HG02970 (cell line): ENCODE measurements at regions not wholly inside any gene's neighbourhood (a gene's known extent, or its start where the extent isn't known, plus 50 kb on each side); places are given as distances from the start of the nearest gene placed in this dataset.

Experiments
- ATAC-seq: cut with Tn5 transposase; IDR thresholded peaks from one replicate; pipeline ENCODE4 v1.9.1; 2021; ENCODE audit warnings: mild to moderate bottlenecking, moderate library complexity, moderate number of reproducible peaks; ENCODE audit not compliant: unreplicated experiment, low FRiP score

- ATAC-seq: no peak
Observed at GRCh38 chr13:31441800-31442510, 242.2 kb downstream of the B3GLCT start.

GRCh38 chr13:31442571-31442970, 242.8 kb downstream of the B3GLCT start:
- no peak for ATAC-seq

DNA sequence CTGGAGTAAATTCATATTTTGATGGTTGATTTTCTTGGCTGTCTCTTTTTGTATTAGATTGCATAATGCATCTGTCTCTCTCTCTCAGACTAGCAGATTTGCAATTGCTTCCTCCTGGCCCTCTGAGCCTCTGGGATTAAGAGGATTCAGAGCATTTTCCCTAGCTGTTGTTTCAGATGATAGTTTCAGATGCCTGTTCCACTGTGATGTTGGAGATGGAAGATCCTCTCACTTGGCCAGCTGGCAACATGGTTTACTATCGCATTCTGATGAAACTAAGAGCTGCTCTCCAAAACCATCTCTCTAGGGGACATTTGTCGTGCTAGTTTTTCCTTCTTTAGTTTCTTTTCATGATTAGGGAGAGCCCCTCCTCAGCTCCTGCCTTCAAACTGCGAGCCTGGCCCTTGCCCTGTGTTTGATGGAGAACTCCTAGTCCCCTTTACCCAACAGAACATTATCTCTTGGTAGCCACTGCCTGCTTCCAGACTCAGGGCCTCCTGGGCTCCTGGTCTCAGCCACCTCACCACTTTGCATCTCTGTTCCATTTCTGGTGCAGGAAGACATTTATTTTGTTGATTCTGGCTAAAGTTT, 244.6 kb downstream of the B3GLCT start:
- no peak for ATAC-seq

DNA sequence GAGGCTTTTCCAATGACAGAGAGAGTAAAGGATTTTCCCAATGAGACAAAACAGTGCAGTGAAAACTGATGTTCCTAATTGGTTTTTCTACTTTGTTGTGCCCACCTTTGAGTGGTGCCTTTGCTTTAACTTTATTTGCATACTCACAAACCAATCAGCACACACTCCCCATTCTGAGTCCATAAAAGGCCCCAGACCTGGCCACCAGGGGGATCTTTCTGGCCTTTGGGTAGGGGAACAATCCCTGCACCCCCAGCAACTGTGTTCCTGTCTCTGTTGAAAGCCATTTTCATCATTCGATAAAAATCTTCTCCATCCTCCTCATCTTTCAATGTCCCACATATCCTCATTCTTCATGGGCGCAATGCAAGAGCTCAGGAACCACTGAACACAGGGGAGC, 252.8 kb downstream of the B3GLCT start:
- no peak for ATAC-seq

DNA sequence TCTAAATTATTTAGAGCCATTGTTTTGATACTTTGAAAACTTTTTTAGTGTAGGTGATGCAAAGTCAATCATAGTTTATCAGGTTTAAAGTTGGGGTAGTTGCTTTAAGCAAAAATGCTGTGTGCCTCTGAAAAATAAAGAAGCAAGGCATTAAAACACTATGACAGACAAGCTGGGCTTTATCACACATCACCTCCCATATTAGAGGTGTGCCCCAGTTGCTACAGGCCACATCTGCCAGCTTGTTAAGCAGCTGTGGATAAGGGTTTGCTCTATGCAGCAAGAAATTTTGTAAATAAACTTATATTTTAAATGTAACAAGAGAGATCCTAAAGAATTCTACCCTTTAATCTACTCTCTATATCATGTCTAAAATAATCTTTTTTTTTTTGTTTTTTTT, 255.8 kb downstream of the B3GLCT start:
- no peak for ATAC-seq

- ATAC-seq: no peak
Observed at GRCh38 chr13:31456056-31456455, 256.3 kb downstream of the B3GLCT start.

DNA sequence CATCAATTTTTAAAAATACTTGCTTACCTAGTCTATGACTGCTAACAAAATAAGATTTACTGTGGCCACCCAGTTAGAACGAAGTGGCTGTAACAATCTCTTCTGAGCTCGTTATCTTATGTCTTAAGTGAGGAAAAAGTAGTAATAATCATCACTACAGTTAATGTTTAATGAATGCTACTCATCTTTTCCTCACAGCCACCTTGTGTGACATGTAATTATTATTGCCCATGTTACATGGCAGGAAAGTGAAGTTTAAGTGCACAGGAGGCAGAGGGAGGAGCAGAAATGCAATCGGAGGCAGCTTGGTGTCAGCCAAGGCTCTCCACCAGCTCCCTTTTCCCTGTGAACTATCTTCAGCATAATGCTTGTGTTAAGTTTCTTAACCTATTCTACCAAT, 260.3 kb downstream of the B3GLCT start:
- no peak for ATAC-seq

GRCh38 chr13:31461923-31462322, 262.1 kb downstream of the B3GLCT start:
- no peak for ATAC-seq

DNA sequence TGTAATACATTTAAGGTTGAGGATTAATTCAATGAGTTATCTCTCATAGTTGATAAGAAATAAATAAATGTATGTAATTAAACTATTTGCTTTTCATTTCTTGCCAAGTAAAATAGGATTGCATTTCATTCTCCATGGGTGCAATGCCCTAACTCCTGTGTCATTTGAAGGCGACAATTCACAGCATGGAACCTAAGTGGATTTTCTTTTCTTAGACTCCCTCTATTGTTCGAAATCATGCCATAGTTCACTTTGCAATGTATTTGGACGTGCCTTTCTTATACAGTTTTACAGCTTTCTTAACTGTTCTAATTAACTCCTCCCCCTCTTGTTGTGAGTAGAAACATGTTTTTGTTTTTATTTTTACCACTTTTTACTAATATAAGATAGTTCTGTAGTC, 263.0 kb downstream of the B3GLCT start:
- ATAC-seq: no peak

GRCh38 chr13:31468114-31468902, 268.5 kb downstream of the B3GLCT start:
- ATAC-seq: no peak

DNA sequence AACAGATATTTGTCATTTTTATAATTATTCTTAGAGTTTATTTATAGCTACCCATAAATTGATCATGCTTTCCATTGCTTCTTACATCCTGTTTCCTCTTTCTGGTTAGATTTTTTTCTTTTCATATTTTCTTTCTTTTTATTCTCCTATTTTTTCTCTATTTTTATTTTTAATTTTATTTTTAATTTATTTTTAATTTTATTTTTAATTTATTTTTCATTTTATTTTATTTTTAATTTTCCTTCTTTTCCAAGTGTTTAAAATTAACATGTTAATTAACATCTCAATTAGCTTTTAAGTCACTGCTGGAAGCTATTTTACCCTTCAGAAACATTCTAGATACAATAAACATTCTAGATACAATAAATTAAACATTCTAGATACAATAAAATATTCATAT, 269.6 kb downstream of the B3GLCT start:
- ATAC-seq: no peak

GRCh38 chr13:31476266-31476665, 263.1 kb upstream of the RXFP2 start:
- no peak for ATAC-seq

GRCh38 chr13:31476753-31477152, 262.6 kb upstream of the RXFP2 start:
- no peak for ATAC-seq

- ATAC-seq: no peak
Observed at GRCh38 chr13:31477961-31478360, 261.4 kb upstream of the RXFP2 start.

GRCh38 chr13:31485183-31485582, 254.1 kb upstream of the RXFP2 start:
- no peak for ATAC-seq

DNA sequence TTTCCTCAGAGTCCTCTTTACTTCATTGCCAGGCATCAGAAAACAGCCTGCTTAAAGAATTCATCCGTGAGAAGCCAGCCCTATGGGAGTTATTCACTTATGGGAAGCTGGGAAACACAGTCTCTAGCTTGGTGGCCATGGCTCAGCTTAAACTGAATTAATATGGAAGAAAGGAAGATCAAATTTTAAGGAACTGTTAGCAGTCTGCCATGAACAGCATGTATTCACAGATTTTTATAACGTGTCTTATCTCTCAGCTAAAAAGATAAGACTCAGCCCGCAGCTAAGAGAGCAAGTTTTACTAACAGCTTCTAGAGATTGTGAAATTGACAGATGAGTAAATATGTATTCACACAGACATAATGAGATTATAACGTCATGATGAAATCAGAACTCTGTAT, 253.7 kb upstream of the RXFP2 start:
- no peak for ATAC-seq

GRCh38 chr13:31495336-31495735, 244.0 kb upstream of the RXFP2 start:
- no peak for ATAC-seq

GRCh38 chr13:31499274-31499673, 240.1 kb upstream of the RXFP2 start:
- no peak for ATAC-seq

DNA sequence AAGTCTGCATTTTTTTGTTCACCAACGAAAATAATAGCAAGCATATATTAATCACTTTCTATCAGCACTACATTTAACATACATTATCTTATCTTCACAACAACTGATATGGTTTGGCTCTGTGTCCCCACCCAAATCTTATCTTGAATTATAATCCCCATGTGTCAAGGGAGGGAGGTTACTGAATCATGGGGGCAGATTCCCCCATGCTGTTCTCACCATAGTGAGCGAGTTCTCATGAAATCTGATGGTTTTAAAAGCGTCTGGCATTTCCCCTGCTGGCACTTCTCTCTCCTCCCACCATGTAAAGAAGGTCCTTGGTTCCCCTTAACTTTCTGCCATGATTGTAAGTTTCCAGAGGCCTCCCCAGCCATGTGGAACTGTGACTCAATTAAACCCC, 235.7 kb upstream of the RXFP2 start:
- ATAC-seq: no peak

DNA sequence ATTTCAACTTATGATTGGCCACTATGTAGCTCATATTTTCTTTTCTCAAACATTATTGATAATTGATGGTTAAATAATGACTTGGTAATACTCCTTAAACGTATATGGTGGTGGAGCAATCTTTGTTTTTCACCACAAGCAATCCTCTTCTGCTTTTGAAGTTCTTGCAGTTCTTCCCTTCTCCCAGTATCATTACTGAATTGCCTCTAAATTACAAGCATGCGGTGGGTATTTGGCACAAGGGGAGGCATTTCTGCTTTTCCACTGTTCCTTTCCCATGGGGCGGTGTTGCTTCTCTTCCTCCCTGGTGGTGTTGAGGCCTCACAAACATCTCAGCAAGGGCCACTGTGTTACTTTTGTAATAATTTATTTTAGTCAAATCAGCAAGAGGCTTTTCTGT, 234.4 kb upstream of the RXFP2 start:
- ATAC-seq: no peak

GRCh38 chr13:31512331-31512730, 227.0 kb upstream of the RXFP2 start:
- no peak for ATAC-seq

GRCh38 chr13:31514932-31515331, 224.4 kb upstream of the RXFP2 start:
- no peak for ATAC-seq
